ENCODE measurements at regions not wholly inside any gene's neighbourhood (a gene's known extent, or its start where the extent isn't known, plus 50 kb on each side); places are given as distances from the start of the nearest gene placed in this dataset.

DNA sequence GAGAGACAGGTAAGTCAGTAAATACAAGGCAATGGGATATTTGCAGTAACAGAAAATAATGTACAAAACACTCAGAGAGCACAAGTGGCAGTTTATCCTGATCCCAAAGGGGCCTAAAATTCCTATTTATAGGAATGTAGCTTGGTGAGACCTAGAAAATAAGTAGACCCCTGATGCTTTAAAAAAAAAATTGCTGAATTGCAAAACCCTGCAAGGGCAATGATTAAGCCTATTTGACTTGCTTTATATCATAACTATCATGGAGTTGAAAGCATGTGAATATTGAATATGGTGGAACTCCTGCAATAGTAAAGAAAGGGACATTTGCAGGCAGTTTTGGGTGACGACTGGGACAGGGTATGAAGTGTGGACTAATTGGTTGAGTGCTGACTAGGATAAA lies 101.9 kb upstream of the C1orf21 start:
- no peak overlapping the region for H2AFZ ChIP-seq (ENCODE audit: low read length)
- no peak overlapping the region for H3K4me2 ChIP-seq (ENCODE audit: extremely low read depth, insufficient read depth, low read length)
- H3K9ac ChIP-seq (ENCODE audit: insufficient read depth, low read length) = no peak overlapping the region

DNA sequence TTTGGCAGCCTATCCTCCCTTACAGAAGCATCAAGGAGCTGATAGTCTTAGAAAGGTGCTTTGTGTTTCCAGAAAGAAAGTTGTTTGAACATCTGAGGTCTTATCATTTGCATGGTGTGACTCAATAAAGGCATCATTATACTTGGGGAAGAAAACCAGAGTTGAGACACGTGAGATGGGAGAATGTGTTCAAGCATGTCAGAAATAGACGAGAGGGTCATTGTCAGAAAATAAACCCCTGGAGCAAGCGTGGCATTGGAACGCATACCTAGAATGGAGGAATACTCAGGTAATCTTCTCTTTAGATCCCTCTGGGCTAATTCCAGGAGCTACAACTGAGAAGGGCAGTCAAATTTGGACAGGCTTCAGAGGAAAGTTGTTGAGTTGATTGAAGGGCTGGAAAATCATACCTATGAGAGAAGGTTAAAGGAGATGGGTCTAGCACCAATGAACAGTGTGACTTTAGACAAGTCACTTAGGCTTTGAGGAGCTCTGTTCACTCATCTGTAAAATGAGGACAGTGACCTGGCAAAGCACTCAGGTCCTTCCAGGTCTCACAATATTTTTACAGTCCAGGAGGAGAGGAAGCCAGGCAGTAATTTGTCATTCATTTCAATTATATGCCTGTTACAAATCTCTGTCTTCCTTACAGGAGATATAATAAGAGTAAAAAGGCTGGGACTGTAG lies 101.3 kb upstream of the C1orf21 start:
- H3K36me3 ChIP-seq (ENCODE audit: control insufficient read depth, insufficient read depth, low read length) = no peaks in the 10 kb centered on the region
- H3K4me3 ChIP-seq (replicated peaks in 1 of 4; ENCODE audit: control extremely low read depth in 1 of 4, insufficient read depth in 1 of 4, low read depth in 3 of 4, low read length in 4 of 4) = no peak overlapping the region
- H3K9ac ChIP-seq (ENCODE audit: insufficient read depth, low read length) = no peak overlapping the region
- H4K20me1 ChIP-seq (ENCODE audit: control insufficient read depth, extremely low read depth, insufficient read depth, low read length) = no peaks in the 10 kb centered on the region
- H3K27ac ChIP-seq (ENCODE audit: insufficient read depth, low read length) = no peak overlapping the region
- H3K27me3 ChIP-seq (ENCODE audit: control insufficient read depth, insufficient read depth, low read length) = no peaks in the 10 kb centered on the region
- no peak overlapping the region for H3K4me2 ChIP-seq (ENCODE audit: extremely low read depth, insufficient read depth, low read length)
- no peak for DNase-seq (ENCODE audit: low read depth in 2 of 2)
- H2AFZ ChIP-seq (ENCODE audit: low read length) = no peak overlapping the region
- H3K9me3 ChIP-seq (ENCODE audit: control insufficient read depth, insufficient read depth, low read depth, low read length) = no peaks in the 10 kb centered on the region
- no peak for TF ChIP-seq EZH2 (IDR thresholded peaks at IDR 0.05; ENCODE audit: low read length, missing control alignments)
- TF ChIP-seq, protein P1, sequence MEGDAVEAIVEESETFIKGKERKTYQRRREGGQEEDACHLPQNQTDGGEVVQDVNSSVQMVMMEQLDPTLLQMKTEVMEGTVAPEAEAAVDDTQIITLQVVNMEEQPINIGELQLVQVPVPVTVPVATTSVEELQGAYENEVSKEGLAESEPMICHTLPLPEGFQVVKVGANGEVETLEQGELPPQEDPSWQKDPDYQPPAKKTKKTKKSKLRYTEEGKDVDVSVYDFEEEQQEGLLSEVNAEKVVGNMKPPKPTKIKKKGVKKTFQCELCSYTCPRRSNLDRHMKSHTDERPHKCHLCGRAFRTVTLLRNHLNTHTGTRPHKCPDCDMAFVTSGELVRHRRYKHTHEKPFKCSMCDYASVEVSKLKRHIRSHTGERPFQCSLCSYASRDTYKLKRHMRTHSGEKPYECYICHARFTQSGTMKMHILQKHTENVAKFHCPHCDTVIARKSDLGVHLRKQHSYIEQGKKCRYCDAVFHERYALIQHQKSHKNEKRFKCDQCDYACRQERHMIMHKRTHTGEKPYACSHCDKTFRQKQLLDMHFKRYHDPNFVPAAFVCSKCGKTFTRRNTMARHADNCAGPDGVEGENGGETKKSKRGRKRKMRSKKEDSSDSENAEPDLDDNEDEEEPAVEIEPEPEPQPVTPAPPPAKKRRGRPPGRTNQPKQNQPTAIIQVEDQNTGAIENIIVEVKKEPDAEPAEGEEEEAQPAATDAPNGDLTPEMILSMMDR (conservative IDR thresholded peaks at IDR 0.05 in 1 of 2, IDR thresholded peaks at IDR 0.05 in 1 of 2; ENCODE audit: low read depth in 1 of 2, low read length in 2 of 2) = no peak
- H3K79me2 ChIP-seq (ENCODE audit: control insufficient read depth, insufficient read depth, low read length) = no peaks in the 10 kb centered on the region
- peaks cover 3% of the 10 kb centered on the region for H3K4me1 ChIP-seq (ENCODE audit: control insufficient read depth, extremely low read depth, insufficient read depth, low read length)

More for the DNA sequence above, 101.9 kb upstream of the C1orf21 start:
- no peaks in the 10 kb centered on the region for H4K20me1 ChIP-seq (ENCODE audit: control insufficient read depth, extremely low read depth, insufficient read depth, low read length)
- no peaks in the 10 kb centered on the region for H3K36me3 ChIP-seq (ENCODE audit: control insufficient read depth, insufficient read depth, low read length)
- H3K4me3 ChIP-seq (replicated peaks in 1 of 4; ENCODE audit: control extremely low read depth in 1 of 4, insufficient read depth in 1 of 4, low read depth in 3 of 4, low read length in 4 of 4) = no peak overlapping the region
- TF ChIP-seq, protein P1 (conservative IDR thresholded peaks at IDR 0.05 in 1 of 2, IDR thresholded peaks at IDR 0.05 in 1 of 2; ENCODE audit: low read depth in 1 of 2, low read length in 2 of 2) = no peak
- TF ChIP-seq EZH2 (IDR thresholded peaks at IDR 0.05; ENCODE audit: low read length, missing control alignments) = no peak
- H3K27ac ChIP-seq (ENCODE audit: insufficient read depth, low read length) = no peak overlapping the region
- no peak for DNase-seq (ENCODE audit: low read depth in 2 of 2)
- H3K27me3 ChIP-seq (ENCODE audit: control insufficient read depth, insufficient read depth, low read length) = no peaks in the 10 kb centered on the region
- H3K79me2 ChIP-seq (ENCODE audit: control insufficient read depth, insufficient read depth, low read length) = no peaks in the 10 kb centered on the region
- H3K4me1 ChIP-seq (ENCODE audit: control insufficient read depth, extremely low read depth, insufficient read depth, low read length) = peaks cover 3% of the 10 kb centered on the region
- no peaks in the 10 kb centered on the region for H3K9me3 ChIP-seq (ENCODE audit: control insufficient read depth, insufficient read depth, low read depth, low read length)

DNA sequence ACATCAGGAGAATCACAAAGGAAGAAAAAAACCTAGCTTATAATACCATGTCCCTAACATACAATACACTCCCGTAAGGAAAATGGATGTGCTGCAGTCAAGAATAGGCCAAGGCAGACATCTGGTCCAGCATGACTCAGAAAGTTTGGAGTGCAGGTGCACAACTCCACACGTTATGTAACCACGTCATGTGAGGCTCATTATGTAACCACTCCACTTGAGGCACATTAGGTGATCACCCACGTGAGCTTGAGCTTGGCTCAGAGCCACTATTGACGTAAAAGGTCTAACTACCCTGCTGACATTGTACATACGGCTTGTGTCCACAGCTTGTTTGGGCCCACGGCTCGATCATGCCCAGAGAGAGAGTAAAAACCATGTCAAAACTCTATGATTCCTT lies 99.8 kb upstream of the C1orf21 start:
- Histone ChIP-seq H3K4me3 (replicated peaks in 1 of 4; ENCODE audit: control extremely low read depth in 1 of 4, insufficient read depth in 1 of 4, low read depth in 3 of 4, low read length in 4 of 4) (no peak overlapping the region), H3K36me3 (ENCODE audit: control insufficient read depth, insufficient read depth, low read length) (no peaks in the 10 kb centered on the region), H3K9me3 (ENCODE audit: control insufficient read depth, insufficient read depth, low read depth, low read length) (no peaks in the 10 kb centered on the region), H3K9ac (ENCODE audit: insufficient read depth, low read length) (no peak overlapping the region), H3K4me1 (ENCODE audit: control insufficient read depth, extremely low read depth, insufficient read depth, low read length) (peaks cover 6% of the 10 kb centered on the region), H2AFZ (ENCODE audit: low read length) (no peak overlapping the region), H3K79me2 (ENCODE audit: control insufficient read depth, insufficient read depth, low read length) (no peaks in the 10 kb centered on the region), H3K27ac (ENCODE audit: insufficient read depth, low read length) (no peak overlapping the region), H3K27me3 (ENCODE audit: control insufficient read depth, insufficient read depth, low read length) (no peaks in the 10 kb centered on the region), H4K20me1 (ENCODE audit: control insufficient read depth, extremely low read depth, insufficient read depth, low read length) (no peaks in the 10 kb centered on the region), H3K4me2 (ENCODE audit: extremely low read depth, insufficient read depth, low read length) (no peak overlapping the region)
- peak in 1 of 2 donors; percentile 36 for DNase-seq (ENCODE audit: low read depth in 2 of 2)
- TF ChIP-seq, protein P1 (conservative IDR thresholded peaks at IDR 0.05 in 1 of 2, IDR thresholded peaks at IDR 0.05 in 1 of 2; ENCODE audit: low read depth in 1 of 2, low read length in 2 of 2) = no peak
- TF ChIP-seq EZH2 (IDR thresholded peaks at IDR 0.05; ENCODE audit: low read length, missing control alignments) = no peak

Measured in fibroblast of lung (primary cell).